ENCODE measurements at regions not wholly inside any gene's neighbourhood (a gene's known extent, or its start where the extent isn't known, plus 50 kb on each side); places are given as distances from the start of the nearest gene placed in this dataset.

DNA sequence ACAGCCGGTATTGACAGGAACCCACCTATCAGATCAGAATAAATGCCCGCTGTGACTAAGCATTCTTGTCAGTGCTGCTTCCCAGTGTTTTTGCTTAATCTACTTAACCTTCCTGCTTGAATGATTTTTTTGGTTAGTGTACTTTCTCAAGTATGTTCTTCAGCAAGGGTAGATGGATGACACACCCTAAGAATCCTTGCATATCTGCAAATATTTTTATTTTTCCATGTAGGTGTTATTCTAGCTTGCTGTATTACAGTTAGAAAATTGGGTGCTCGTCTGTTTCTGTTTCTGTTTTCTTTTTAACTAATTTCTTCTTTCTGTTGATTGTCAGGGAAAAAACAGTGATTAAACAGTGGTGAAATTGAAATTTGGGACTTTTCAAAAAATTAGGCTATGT is 64.5 kb downstream of the SEC61B start:
- Histone ChIP-seq H3K27ac (ENCODE audit: insufficient read length, low read depth, low read length) (no peak overlapping the region), H3K4ac (ENCODE audit: low read depth, low read length) (no peak overlapping the region), H4K20me1 (ENCODE audit: control insufficient read depth, insufficient read depth, insufficient read length) (no peaks in the 10 kb centered on the region), H4K91ac (ENCODE audit: insufficient read length, low read depth, low read length) (no peak overlapping the region), H3K14ac (ENCODE audit: insufficient read depth, low read length) (no peak overlapping the region), H3K4me1 (ENCODE audit: insufficient read depth, low read length) (no peaks in the 10 kb centered on the region), H3K23ac (ENCODE audit: insufficient read length, low read depth, low read length) (no peak overlapping the region), H2BK15ac (ENCODE audit: low read depth, low read length) (no peak overlapping the region), H3K79me2 (ENCODE audit: insufficient read depth, low read length) (no peaks in the 10 kb centered on the region; the same call in 1 of the 2 replicates), H3K27me3 (ENCODE audit: insufficient read depth, low read length) (no peaks in the 10 kb centered on the region; the same call in 1 of the 2 replicates), H2BK5ac (ENCODE audit: insufficient read length, low read length) (no peak overlapping the region), H3T11ph (ENCODE audit: low read length) (no peak overlapping the region), H3K4me2 (ENCODE audit: insufficient read depth, insufficient read length, low read length) (no peak overlapping the region), H3K23me2 (ENCODE audit: insufficient read length, low read depth, low read length, poor library complexity, severe bottlenecking) (no peaks in the 10 kb centered on the region), H3K9ac (ENCODE audit: extremely low read depth, insufficient read length, low read length) (no peak overlapping the region), H3K9me3 (ENCODE audit: control insufficient read depth, low read depth, low read length) (no peaks in the 10 kb centered on the region), H3K18ac (ENCODE audit: insufficient read length, low read depth, low read length) (no peak overlapping the region), H2BK12ac (ENCODE audit: insufficient read length, low read depth, low read length) (no peak overlapping the region), H2BK20ac (ENCODE audit: low read depth, low read length, poor library complexity, severe bottlenecking) (no peak overlapping the region), H3K56ac (ENCODE audit: insufficient read length, low read depth, low read length) (no peak overlapping the region), H2AFZ (ENCODE audit: low read length) (no peak overlapping the region), H2BK120ac (ENCODE audit: low read depth, low read length, poor library complexity, severe bottlenecking) (no peak overlapping the region), H2AK5ac (ENCODE audit: insufficient read length, low read length) (no peak overlapping the region), H4K8ac (replicated peaks; ENCODE audit: insufficient read length, low read depth, low read length) (no peak overlapping the region), H3K79me1 (ENCODE audit: insufficient read depth, low read depth, low read length, poor library complexity, severe bottlenecking) (no peaks in the 10 kb centered on the region), H4K5ac (ENCODE audit: insufficient read length, low read depth, low read length) (no peak overlapping the region)
- no peaks in the 10 kb centered on the region; a peak in 1 of 7 replicates for H3K36me3 Mint-ChIP-seq (ENCODE audit: insufficient read depth in 1 of 3, low read depth in 3 of 3)
- no CpG with 5 or more reads among the region's 3 CpGs for WGBS (ENCODE audit: extremely low coverage, insufficient read length, low lambda C conversion rate)
- H3K4me3 Mint-ChIP-seq = no peak overlapping the region
- no peak for TF ChIP-seq CTCF (conservative IDR thresholded peaks at IDR 0.05)
- H3K27ac Mint-ChIP-seq = no peak overlapping the region
- peaks cover 1 to 4% of the 10 kb centered on the region in 2 experiments for H3K4me1 Mint-ChIP-seq
- H3K27me3 Mint-ChIP-seq (ENCODE audit: low read depth) = peaks cover 1% of the 10 kb centered on the region; the same call in 1 of the 2 replicates
- H3K9me3 Mint-ChIP-seq = peaks cover 0 to 1% of the 10 kb centered on the region in 2 experiments; a peak in 1 of 5 replicates
- DNase-seq = no peak
